ENCODE measurements at regions not wholly inside any gene's neighbourhood (a gene's known extent, or its start where the extent isn't known, plus 50 kb on each side); places are given as distances from the start of the nearest gene placed in this dataset.

- Histone ChIP-seq H3K4me3 (ENCODE audit: low read length in 2 of 2) (no peak overlapping the region), H3K36me3 (ENCODE audit: control insufficient read depth in 2 of 2, insufficient read depth in 2 of 2, low read length in 2 of 2) (no peaks in the 10 kb centered on the region), H3K9me3 (ENCODE audit: control insufficient read depth in 2 of 2, low read length in 2 of 2) (no peaks in the 10 kb centered on the region), H3K4me1 (ENCODE audit: control insufficient read depth, insufficient read depth, low read length) (no peaks in the 10 kb centered on the region), H3K27ac (ENCODE audit: low read length) (no peak overlapping the region), H3K9ac (ENCODE audit: low read length in 2 of 2) (no peak overlapping the region), H3K27me3 (ENCODE audit: control insufficient read depth in 1 of 2, insufficient read depth in 2 of 2, low read length in 2 of 2) (no peaks in the 10 kb centered on the region)
These were observed 94.6 kb downstream of the COX18 start for GRCh38 chr4:72974694-72975487.

- H3K9ac ChIP-seq (ENCODE audit: low read length in 2 of 2) = no peak overlapping the region
- no peaks in the 10 kb centered on the region for H3K4me1 ChIP-seq (ENCODE audit: control insufficient read depth, insufficient read depth, low read length)
- H3K4me3 ChIP-seq (ENCODE audit: low read length in 2 of 2) = no peak overlapping the region
- H3K27me3 ChIP-seq (ENCODE audit: control insufficient read depth in 1 of 2, insufficient read depth in 2 of 2, low read length in 2 of 2) = no peaks in the 10 kb centered on the region
- no peaks in the 10 kb centered on the region for H3K9me3 ChIP-seq (ENCODE audit: control insufficient read depth in 2 of 2, low read length in 2 of 2)
- H3K36me3 ChIP-seq (ENCODE audit: control insufficient read depth in 2 of 2, insufficient read depth in 2 of 2, low read length in 2 of 2) = no peaks in the 10 kb centered on the region
- no peak overlapping the region for H3K27ac ChIP-seq (ENCODE audit: low read length)
These were observed 97.9 kb downstream of the COX18 start for GRCh38 chr4:72971572-72971971.

GRCh38 chr4:72970756-72971155 is 98.8 kb downstream of the COX18 start:
- Histone ChIP-seq H3K36me3 (ENCODE audit: control insufficient read depth in 2 of 2, insufficient read depth in 2 of 2, low read length in 2 of 2) (no peaks in the 10 kb centered on the region), H3K27ac (ENCODE audit: low read length) (no peak overlapping the region), H3K27me3 (ENCODE audit: control insufficient read depth in 1 of 2, insufficient read depth in 2 of 2, low read length in 2 of 2) (no peaks in the 10 kb centered on the region), H3K9ac (ENCODE audit: low read length in 2 of 2) (no peak overlapping the region), H3K4me3 (ENCODE audit: low read length in 2 of 2) (no peak overlapping the region), H3K9me3 (ENCODE audit: control insufficient read depth in 2 of 2, low read length in 2 of 2) (no peaks in the 10 kb centered on the region), H3K4me1 (ENCODE audit: control insufficient read depth, insufficient read depth, low read length) (no peaks in the 10 kb centered on the region)

- Histone ChIP-seq H3K27me3 (ENCODE audit: control insufficient read depth in 1 of 2, insufficient read depth in 2 of 2, low read length in 2 of 2) (no peaks in the 10 kb centered on the region), H3K9ac (ENCODE audit: low read length in 2 of 2) (no peak overlapping the region), H3K9me3 (ENCODE audit: control insufficient read depth in 2 of 2, low read length in 2 of 2) (no peaks in the 10 kb centered on the region), H3K27ac (ENCODE audit: low read length) (no peak overlapping the region), H3K36me3 (ENCODE audit: control insufficient read depth in 2 of 2, insufficient read depth in 2 of 2, low read length in 2 of 2) (no peaks in the 10 kb centered on the region), H3K4me1 (ENCODE audit: control insufficient read depth, insufficient read depth, low read length) (no peaks in the 10 kb centered on the region), H3K4me3 (ENCODE audit: low read length in 2 of 2) (no peak overlapping the region)
These were observed 99.5 kb downstream of the COX18 start for GRCh38 chr4:72969976-72970375.

GRCh38 chr4:72966652-72967051 is 102.9 kb downstream of the COX18 start:
- no peak overlapping the region for H3K27ac ChIP-seq (ENCODE audit: low read length)

GRCh38 chr4:72959411-72959810 is 110.1 kb downstream of the COX18 start:
- H3K4me3 ChIP-seq (ENCODE audit: low read length in 2 of 2) = no peak overlapping the region
- H3K36me3 ChIP-seq (ENCODE audit: control insufficient read depth in 2 of 2, insufficient read depth in 2 of 2, low read length in 2 of 2) = no peaks in the 10 kb centered on the region
- H3K27me3 ChIP-seq (ENCODE audit: control insufficient read depth in 1 of 2, insufficient read depth in 2 of 2, low read length in 2 of 2) = no peaks in the 10 kb centered on the region
- no peak overlapping the region for H3K27ac ChIP-seq (ENCODE audit: low read length)
- H3K9ac ChIP-seq (ENCODE audit: low read length in 2 of 2) = no peak overlapping the region
- H3K9me3 ChIP-seq (ENCODE audit: control insufficient read depth in 2 of 2, low read length in 2 of 2) = peaks cover 0 to 5% of the 10 kb centered on the region in 2 donors
- no peaks in the 10 kb centered on the region for H3K4me1 ChIP-seq (ENCODE audit: control insufficient read depth, insufficient read depth, low read length)

More at GRCh38 chr4:72966652-72967051, 102.9 kb downstream of the COX18 start:
- no peaks in the 10 kb centered on the region for H3K9me3 ChIP-seq (ENCODE audit: control insufficient read depth in 2 of 2, low read length in 2 of 2)
- H3K36me3 ChIP-seq (ENCODE audit: control insufficient read depth in 2 of 2, insufficient read depth in 2 of 2, low read length in 2 of 2) = no peaks in the 10 kb centered on the region
- H3K4me3 ChIP-seq (ENCODE audit: low read length in 2 of 2) = no peak overlapping the region
- no peaks in the 10 kb centered on the region for H3K27me3 ChIP-seq (ENCODE audit: control insufficient read depth in 1 of 2, insufficient read depth in 2 of 2, low read length in 2 of 2)
- H3K9ac ChIP-seq (ENCODE audit: low read length in 2 of 2) = no peak overlapping the region
- no peaks in the 10 kb centered on the region for H3K4me1 ChIP-seq (ENCODE audit: control insufficient read depth, insufficient read depth, low read length)

- peaks cover 0 to 4% of the 10 kb centered on the region in 2 donors for H3K9me3 ChIP-seq (ENCODE audit: control insufficient read depth in 2 of 2, low read length in 2 of 2)
- no peaks in the 10 kb centered on the region for H3K4me1 ChIP-seq (ENCODE audit: control insufficient read depth, insufficient read depth, low read length)
- no peak overlapping the region for H3K4me3 ChIP-seq (ENCODE audit: low read length in 2 of 2)
- H3K27me3 ChIP-seq (ENCODE audit: control insufficient read depth in 1 of 2, insufficient read depth in 2 of 2, low read length in 2 of 2) = no peaks in the 10 kb centered on the region
- no peak overlapping the region for H3K9ac ChIP-seq (ENCODE audit: low read length in 2 of 2)
- no peaks in the 10 kb centered on the region for H3K36me3 ChIP-seq (ENCODE audit: control insufficient read depth in 2 of 2, insufficient read depth in 2 of 2, low read length in 2 of 2)
- H3K27ac ChIP-seq (ENCODE audit: low read length) = no peak overlapping the region
These were observed 114.7 kb downstream of the COX18 start for GRCh38 chr4:72954811-72955210.

- Histone ChIP-seq H3K9ac (ENCODE audit: low read length in 2 of 2) (no peak overlapping the region), H3K27ac (ENCODE audit: low read length) (no peak overlapping the region), H3K4me3 (ENCODE audit: low read length in 2 of 2) (no peak overlapping the region), H3K4me1 (ENCODE audit: control insufficient read depth, insufficient read depth, low read length) (no peaks in the 10 kb centered on the region), H3K27me3 (ENCODE audit: control insufficient read depth in 1 of 2, insufficient read depth in 2 of 2, low read length in 2 of 2) (no peaks in the 10 kb centered on the region), H3K9me3 (ENCODE audit: control insufficient read depth in 2 of 2, low read length in 2 of 2) (no peaks in the 10 kb centered on the region), H3K36me3 (ENCODE audit: control insufficient read depth in 2 of 2, insufficient read depth in 2 of 2, low read length in 2 of 2) (no peaks in the 10 kb centered on the region)
These were observed 115.9 kb downstream of the COX18 start for GRCh38 chr4:72953571-72953970.

- no peak overlapping the region for H3K9ac ChIP-seq (ENCODE audit: low read length in 2 of 2)
- H3K4me1 ChIP-seq (ENCODE audit: control insufficient read depth, insufficient read depth, low read length) = no peaks in the 10 kb centered on the region
- H3K27me3 ChIP-seq (ENCODE audit: control insufficient read depth in 1 of 2, insufficient read depth in 2 of 2, low read length in 2 of 2) = no peaks in the 10 kb centered on the region
- H3K9me3 ChIP-seq (ENCODE audit: control insufficient read depth in 2 of 2, low read length in 2 of 2) = no peaks in the 10 kb centered on the region
- H3K27ac ChIP-seq (ENCODE audit: low read length) = no peak overlapping the region
- H3K36me3 ChIP-seq (ENCODE audit: control insufficient read depth in 2 of 2, insufficient read depth in 2 of 2, low read length in 2 of 2) = no peaks in the 10 kb centered on the region
- no peak overlapping the region for H3K4me3 ChIP-seq (ENCODE audit: low read length in 2 of 2)
These were observed 117.9 kb downstream of the COX18 start for GRCh38 chr4:72951628-72952027.

GRCh38 chr4:72951147-72951546 is 118.4 kb downstream of the COX18 start:
- no peaks in the 10 kb centered on the region for H3K4me1 ChIP-seq (ENCODE audit: control insufficient read depth, insufficient read depth, low read length)
- H3K36me3 ChIP-seq (ENCODE audit: control insufficient read depth in 2 of 2, insufficient read depth in 2 of 2, low read length in 2 of 2) = no peaks in the 10 kb centered on the region
- no peak overlapping the region for H3K4me3 ChIP-seq (ENCODE audit: low read length in 2 of 2)

GRCh38 chr4:72948080-72948479 is 121.4 kb downstream of the COX18 start:
- H3K9ac ChIP-seq (ENCODE audit: low read length in 2 of 2) = no peak overlapping the region
- H3K4me1 ChIP-seq (ENCODE audit: control insufficient read depth, insufficient read depth, low read length) = no peaks in the 10 kb centered on the region
- H3K9me3 ChIP-seq (ENCODE audit: control insufficient read depth in 2 of 2, low read length in 2 of 2) = no peaks in the 10 kb centered on the region
- H3K27me3 ChIP-seq (ENCODE audit: control insufficient read depth in 1 of 2, insufficient read depth in 2 of 2, low read length in 2 of 2) = no peaks in the 10 kb centered on the region
- H3K36me3 ChIP-seq (ENCODE audit: control insufficient read depth in 2 of 2, insufficient read depth in 2 of 2, low read length in 2 of 2) = no peaks in the 10 kb centered on the region
- no peak overlapping the region for H3K27ac ChIP-seq (ENCODE audit: low read length)
- no peak overlapping the region for H3K4me3 ChIP-seq (ENCODE audit: low read length in 2 of 2)

More at GRCh38 chr4:72951147-72951546, 118.4 kb downstream of the COX18 start:
- Histone ChIP-seq H3K27ac (ENCODE audit: low read length) (no peak overlapping the region), H3K9ac (ENCODE audit: low read length in 2 of 2) (no peak overlapping the region), H3K9me3 (ENCODE audit: control insufficient read depth in 2 of 2, low read length in 2 of 2) (no peaks in the 10 kb centered on the region), H3K27me3 (ENCODE audit: control insufficient read depth in 1 of 2, insufficient read depth in 2 of 2, low read length in 2 of 2) (no peaks in the 10 kb centered on the region)
